ENCODE measurements at regions not wholly inside any gene's neighbourhood (a gene's known extent, or its start where the extent isn't known, plus 50 kb on each side); places are given as distances from the start of the nearest gene placed in this dataset.

- no peak for DNase-seq (ENCODE audit: low spot score)
Observed at GRCh38 chr18:34595690-34596089, 114.4 kb upstream of the DTNA start.

GRCh38 chr18:34598120-34598635 is 111.9 kb upstream of the DTNA start:
- DNase-seq (ENCODE audit: low spot score): no peak

DNA sequence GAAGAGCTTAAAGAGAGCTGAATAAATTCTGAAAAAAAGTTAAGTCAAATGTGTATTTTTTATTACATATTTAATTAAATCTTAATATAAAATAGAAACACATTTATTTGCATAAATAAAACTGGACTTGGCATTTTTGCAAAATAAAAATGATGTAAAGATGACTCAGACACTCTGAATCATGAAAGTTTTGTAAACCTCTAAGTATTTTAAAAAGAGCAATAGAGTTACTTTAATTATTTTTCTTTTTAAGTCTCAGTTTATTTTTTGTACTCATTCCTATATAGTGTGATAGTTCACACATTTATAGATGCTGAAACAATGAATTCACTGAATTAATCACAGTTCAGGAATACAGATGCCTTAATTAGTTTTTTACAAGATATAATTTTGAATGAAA is 109.9 kb upstream of the DTNA start:
- DNase-seq (ENCODE audit: low spot score): no peak

DNA sequence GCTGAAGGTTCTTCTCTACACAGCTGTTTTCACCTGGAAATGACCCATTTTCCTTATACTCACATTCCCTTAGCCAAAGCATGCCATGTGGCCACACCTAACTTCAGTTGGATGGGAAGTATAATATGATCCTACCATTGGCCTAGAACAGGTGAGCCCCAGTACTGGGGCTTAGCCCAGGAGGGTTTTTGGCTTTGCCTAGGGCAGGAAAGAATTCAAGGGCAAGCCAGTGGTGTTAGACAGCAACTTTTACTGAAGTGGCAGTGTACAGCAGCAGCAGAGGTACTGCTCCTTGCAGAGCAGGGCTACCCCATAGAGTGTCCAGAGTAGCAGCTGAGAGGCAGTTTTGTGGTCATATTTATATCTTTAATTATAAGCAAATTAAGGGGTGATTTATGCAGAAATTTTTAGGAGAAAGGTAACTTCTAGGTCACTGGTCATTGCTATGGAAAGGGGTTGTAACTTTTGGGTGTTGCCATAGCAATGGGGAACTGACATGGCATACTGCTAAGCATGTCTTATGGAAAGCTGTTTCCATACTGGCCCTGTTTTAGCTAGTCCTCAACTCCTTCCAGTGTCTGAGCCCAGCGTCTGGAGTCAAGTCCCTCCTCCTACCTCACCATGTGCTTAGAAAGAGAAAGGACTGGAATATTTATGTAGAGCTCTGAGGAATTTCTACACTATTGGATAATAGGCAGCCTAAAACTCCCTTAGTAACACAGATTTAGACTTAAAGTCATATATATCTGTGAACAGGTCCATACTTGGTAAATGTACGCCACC is 109.0 kb upstream of the DTNA start:
- no peak for DNase-seq (ENCODE audit: low spot score)

GRCh38 chr18:34604591-34604990 is 105.5 kb upstream of the DTNA start:
- no peak for DNase-seq (ENCODE audit: low spot score)

DNA sequence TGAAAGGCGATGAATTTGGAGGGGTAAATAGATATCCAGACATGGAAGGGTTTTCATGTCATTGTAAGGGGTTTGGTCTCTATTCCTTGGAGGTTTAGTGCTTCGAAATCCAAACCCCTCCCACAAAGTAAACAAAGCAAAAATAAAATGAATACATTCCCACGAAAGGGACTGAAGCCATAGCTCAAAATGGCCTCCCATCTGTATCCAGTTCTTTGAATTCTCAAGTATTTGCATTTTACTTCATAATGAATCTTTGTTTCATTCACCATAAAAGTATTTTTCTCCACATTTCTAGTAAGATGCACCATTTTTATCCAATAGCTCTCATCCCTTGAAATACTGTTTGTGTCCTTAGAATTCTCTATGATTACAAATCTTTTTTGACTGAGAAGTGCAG is 103.2 kb upstream of the DTNA start:
- DNase-seq (ENCODE audit: low spot score): no peak

DNA sequence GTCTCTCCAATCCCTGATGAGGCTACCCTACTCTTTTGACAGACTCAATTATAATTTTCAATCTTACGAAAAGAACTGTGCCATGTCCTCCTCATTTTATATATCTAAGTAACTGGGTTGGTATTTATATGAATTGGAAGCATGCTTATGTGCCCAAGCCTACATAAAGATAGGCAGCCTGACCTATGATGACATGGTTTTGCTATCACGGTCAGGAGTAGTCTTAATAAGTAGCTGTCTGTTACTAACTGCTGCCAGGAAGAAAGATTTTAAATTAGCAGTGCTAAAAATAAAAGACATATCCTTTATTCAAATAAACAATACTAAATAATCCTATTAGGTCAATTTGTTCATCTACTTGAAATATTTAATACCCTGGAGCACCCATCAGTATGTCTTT is 102.0 kb upstream of the DTNA start:
- no peak for DNase-seq (ENCODE audit: low spot score)

DNA sequence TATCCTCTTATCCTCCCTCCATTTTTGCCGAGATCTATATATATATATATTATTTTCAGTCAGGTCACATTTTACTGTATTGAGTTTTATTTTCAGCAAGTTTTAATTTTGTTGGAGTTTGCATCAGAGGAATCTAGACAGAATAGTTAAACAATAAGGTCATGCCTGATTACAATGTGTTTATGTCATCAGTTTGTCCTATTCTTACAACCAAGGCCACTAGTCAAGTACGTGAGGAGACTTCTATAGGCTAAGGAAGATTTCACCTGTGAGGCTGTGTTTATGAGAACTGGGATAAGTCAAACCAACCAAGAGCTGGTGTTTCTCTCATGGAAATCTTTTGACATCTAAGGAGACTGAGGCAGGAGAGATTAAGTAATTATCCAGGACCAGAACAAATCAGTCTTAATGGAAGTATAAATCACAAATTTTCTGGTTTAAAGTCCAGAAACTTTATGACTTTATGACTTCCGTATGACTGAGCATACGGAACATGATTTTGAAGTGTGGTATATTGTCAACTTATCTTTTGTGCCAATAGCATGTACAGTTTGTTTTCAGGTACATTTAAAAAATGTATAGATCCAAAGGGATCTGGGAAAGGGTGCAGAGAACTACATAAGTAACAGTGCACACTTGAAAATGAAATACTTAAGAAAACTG is 100.0 kb upstream of the DTNA start:
- no peak for DNase-seq (ENCODE audit: low spot score)

DNA sequence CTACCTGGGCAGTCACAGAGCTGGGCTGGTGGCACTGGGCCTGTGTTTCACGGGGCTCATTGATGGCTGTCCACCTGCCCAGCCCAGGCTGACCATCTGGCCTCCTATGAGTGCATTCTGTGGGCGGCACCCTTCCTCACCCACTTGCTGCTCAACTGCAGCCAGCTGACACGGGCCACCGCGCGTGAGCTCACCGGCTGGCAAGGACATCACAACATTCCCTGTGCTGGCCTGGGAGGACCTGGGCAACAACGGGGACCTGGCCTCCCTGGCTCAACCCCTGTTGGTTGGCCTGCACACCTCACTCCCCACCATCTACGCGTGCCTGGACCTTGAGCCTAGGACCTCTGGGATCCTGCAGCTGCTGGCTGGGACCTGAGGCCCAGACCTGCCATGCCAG is 98.2 kb upstream of the DTNA start:
- DNase-seq (ENCODE audit: low spot score): no peak

GRCh38 chr18:34620258-34620861 is 89.7 kb upstream of the DTNA start:
- no peak for DNase-seq (ENCODE audit: low spot score)

GRCh38 chr18:34623557-34623956 is 86.5 kb upstream of the DTNA start:
- DNase-seq (ENCODE audit: low spot score): no peak

GRCh38 chr18:34624551-34624950 is 85.5 kb upstream of the DTNA start:
- no peak for DNase-seq (ENCODE audit: low spot score)

DNA sequence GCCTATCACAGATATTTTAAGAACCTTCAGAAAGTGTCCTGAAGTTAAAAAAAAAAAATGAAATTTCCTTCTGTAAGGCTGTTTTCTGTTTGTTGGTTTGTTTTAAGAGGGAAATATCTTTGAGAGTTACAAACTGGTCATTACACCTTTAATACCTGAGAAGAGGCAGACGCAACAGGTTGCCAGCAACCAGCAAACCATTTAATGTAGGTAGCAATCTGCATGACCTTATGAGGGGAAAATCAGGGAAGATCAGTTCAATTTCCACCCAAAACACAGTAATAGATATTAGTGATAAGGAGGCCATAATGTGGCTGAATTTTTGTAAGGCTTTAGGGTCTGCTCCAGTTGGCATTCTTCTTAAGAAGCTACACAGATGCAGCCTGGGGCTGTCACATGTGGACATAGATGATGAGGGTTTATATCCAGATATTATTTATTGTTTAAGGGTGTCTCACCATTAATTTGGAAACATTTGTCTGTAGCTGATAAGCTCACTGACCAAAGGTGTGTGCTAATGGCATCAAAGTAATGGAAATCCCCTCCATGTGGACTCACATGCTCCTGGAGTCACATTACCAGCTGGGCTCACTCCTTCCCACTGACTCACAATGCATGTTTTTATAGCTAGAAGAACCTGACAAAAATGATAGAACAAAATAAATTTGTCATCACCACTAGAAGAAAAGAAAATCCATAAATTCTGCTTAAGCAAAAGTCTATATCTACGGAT is 83.5 kb upstream of the DTNA start:
- no peak for DNase-seq (ENCODE audit: low spot score)

GRCh38 chr18:34627137-34627920 is 82.8 kb upstream of the DTNA start:
- no peak for DNase-seq (ENCODE audit: low spot score)

DNA sequence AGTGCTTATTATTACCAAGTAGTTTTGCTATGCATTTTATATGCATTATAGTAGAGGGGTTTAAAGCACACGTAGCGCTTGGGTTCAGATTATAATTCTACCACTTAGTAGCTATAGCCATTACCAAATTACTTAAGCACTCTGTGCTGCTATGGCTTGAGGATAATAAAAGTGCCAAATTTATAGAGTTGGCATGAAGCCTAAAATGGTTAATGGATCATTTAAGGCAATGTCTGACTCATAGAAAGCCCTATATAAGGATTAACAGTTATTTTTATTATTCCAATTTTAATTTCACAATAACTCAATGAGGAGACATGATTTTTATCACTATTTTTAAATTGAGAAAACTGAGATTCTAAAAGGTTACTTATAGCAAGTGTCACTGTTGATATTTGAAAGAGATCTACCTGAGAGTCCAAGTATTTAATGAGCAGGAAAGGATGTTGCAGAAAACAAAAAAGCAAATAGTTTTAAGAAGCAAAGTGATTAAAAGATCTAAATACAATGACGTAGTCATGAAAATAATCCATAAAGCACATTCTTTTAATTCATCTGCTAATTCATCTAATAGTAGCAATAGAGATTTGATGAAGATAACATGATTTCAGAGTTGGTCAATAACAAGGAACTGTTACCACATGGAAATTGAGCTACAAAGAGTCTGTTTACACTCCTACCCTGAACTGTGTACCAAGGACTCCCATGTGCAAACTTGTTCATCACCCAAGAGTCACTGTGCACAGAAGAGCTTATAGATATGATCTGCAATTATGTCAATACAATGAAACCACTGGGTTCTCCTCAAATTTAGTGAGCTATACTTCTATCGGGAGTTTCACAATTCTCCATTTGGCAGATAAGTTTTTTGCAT is 78.8 kb upstream of the DTNA start:
- DNase-seq (ENCODE audit: low spot score): no peak

- no peak for DNase-seq (ENCODE audit: low spot score)
Observed at GRCh38 chr18:34632321-34632720, 77.8 kb upstream of the DTNA start.

GRCh38 chr18:34633368-34633767 is 76.7 kb upstream of the DTNA start:
- no peak for DNase-seq (ENCODE audit: low spot score)

DNA sequence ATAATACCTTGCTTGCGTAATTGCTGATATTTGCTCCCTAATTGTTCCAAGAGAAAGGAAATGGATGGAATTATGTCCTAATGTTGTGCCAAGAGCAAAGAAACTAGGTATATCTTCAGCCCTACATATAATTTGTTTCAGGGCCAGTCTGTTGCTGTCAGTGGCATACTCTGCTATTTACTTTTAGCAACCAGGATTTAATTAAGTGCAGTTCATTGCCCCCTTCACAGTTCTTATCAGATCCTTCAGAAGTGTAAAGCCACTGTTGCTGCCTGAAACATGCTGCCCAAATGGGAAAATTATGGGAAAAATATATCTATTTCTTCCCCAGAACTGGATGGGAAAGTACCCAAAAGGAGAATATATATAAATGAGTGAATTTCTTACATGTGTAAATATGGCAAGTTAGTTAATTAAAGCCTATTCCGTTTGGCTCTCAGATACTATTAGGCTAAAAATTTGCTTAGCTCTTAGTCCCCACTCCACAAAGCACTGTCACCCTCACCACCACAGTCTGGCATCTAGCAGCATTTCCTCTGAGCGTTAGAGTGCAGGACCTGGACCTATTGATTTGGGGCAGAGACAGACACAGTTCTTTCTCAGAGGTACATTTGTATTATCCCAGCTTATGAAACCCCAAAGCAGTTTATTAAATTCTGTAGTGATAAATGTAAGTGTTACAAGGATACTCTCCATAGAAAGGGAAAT is 72.8 kb upstream of the DTNA start:
- DNase-seq (ENCODE audit: low spot score): no peak

DNA sequence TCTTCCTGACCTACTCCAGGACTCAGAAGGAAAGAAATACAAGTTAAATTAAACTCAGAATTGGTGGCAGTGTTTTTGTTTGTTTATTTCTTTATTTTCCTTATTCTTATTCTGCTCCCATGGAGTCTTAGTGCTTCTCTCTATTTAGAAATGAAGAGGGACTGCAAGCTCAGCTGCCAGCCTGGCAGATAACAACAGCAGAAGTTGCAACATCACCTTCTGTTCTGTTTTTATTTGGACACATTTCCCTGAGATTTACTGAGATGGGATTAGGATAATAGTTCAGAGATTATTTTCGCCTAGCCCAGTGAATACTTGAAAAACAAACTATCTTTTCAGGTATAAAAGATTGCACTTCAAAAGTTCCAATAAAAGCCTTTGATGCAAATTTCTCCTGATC is 70.4 kb upstream of the DTNA start:
- no peak for DNase-seq (ENCODE audit: low spot score)

DNA sequence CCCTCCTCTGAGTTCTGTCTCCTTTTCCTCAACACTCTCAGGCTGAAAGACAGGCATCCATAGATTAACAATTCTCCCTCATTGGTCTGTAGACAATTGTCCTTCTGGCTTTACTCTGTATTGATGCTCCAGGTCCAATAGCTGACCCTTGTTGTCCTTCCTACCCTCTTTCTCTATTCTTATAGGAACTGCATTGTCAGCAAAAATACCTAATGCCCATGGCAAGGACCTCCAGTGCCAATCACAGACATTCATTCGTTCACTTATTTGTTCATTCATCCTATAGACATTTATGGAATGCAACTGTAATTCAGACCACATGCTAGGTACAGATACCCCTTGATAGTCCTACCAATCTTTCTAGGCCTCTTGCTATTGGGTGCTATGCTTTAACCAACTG is 69.8 kb upstream of the DTNA start:
- DNase-seq (ENCODE audit: low spot score): no peak

Measured in activated CD4-positive, alpha-beta T cell treated with anti-CD3 and anti-CD28 coated beads, Interleukin-2, Interleukin-4, amounts not matched to agents 100 ng/mL and 50 ng/mL, durations not matched to agents 16 hours and 8 hours (primary cell).